ENCODE measurements at regions not wholly inside any gene's neighbourhood (a gene's known extent, or its start where the extent isn't known, plus 50 kb on each side); places are given as distances from the start of the nearest gene placed in this dataset.
A peak's percentile ranks its signal among the peaks of the same experiment; 100 is the strongest.

DNA sequence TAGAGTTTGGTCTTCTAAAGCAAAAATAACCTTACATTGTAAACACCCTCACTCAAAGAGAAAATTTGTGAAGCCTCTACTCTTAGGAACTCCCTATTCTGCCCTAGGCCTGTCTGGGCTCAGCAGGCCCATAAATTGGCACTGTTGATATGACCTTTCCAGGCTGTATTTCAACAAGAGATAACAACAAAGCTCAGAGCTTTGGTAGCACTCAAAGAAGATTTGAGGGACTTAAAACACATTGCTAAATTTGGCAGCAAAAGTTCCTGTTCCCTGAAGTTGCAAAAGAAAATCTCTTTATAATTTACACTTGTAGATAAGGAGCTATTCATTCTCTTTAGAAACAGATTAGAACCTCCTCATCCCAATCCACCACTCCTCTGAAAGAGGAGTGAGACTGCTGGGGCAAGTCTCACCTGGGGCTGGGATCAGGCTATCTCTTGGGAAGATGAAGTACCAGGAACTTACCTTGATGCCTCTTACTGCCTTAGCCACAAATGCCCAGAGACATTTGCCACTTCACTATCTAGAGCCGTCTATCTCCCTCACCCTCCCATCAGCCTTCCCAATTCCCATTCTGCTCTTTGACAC lies 110.4 kb upstream of the AKIP1 start:
- no peak for DNase-seq

DNA sequence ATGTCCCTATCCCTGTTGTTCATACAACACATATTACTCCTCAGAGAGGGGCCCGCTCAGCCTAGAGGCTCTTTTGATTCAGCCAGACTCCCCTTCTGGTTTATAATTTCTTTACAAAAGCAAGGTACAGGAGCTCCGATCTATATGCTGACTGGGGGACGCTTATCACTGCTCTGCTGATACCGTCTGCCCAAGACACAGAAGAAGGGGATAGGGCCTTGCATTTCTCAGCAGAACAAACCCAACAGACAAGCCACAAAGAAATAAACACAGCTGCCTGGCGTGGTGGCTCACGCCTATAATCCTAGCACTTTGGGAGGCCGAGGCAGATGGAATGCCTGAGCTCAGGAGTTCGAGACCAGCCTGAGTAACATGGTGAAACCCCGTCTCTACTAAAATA lies 109.9 kb upstream of the AKIP1 start:
- no peak for DNase-seq

DNA sequence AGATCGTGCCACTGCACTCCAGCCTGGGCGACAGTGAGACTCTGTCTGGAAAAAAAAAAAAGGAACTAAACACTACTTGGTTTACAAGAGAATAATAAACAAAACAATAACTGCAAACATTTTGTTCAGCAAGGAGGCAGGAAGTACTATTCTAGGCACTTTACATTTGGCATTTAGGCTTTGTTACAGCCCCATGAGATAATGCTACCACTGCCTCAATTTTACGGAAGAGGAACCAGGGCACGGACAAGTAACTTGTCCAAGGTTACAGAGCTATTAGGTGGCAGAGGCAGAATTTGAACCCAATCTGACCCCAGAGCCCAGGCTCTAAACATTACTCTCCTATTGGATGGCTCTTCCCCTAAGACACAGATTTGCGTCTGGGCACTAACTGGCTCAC lies 108.7 kb upstream of the AKIP1 start:
- no peak for DNase-seq

DNA sequence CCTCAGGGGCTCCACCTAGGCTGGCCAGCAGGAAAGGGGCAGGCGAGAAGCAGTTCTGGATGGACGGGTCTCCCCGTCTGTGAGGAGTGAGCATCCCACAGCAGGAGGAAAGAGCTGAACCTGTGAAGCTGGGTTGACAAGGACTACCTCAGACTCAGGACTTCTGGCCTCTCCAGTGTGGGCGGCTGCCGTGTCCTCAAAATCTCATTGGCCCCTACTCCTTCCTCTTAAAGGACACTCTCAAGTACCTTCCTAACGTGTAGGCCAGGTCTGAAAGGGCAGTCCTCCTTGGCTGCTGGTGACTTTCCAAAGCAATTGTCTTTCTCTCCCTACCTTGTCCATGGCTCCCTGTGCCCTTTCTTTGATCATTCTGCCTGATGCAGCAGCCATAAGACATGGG lies 107.0 kb upstream of the AKIP1 start:
- no peak for DNase-seq

DNA sequence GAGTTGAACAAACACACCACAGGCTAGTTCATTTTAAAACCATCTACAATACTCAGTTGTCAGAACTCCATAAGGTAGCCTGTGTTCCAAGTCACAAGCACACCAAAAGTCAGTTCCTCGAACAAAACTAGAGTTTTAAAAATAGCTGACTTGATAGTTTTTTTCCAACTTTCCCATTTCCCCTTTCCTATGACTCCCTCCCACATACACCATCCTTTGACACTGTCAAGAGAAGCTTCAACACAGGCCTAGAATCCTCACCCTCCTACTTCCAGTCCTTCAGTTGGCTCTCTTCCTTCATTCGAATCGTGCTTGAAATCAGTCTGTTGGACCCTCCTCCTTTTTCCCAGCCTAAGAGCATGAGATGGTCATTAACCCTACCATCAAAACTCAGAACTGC lies 105.7 kb upstream of the AKIP1 start:
- no peak for DNase-seq

DNA sequence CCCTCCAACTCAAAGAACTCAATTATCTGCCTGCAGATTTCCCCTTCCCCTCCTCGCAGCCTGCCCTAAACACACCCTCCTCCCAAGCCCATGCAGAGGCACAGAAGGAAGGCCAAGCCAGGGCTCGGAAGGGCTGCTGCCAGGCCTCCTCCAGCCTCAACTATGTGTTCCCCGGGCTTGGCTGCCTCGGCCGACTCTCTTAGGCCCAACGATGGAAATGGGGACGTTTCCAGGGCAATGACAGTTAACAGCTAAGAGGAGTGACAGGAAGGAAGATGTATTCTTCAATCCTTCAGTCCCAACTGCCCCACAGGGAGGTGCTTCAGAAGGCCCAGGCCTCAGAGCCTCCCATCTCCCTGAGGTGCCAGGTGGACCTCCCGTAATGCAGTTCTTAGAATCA lies 104.0 kb upstream of the AKIP1 start:
- no peak for DNase-seq

DNA sequence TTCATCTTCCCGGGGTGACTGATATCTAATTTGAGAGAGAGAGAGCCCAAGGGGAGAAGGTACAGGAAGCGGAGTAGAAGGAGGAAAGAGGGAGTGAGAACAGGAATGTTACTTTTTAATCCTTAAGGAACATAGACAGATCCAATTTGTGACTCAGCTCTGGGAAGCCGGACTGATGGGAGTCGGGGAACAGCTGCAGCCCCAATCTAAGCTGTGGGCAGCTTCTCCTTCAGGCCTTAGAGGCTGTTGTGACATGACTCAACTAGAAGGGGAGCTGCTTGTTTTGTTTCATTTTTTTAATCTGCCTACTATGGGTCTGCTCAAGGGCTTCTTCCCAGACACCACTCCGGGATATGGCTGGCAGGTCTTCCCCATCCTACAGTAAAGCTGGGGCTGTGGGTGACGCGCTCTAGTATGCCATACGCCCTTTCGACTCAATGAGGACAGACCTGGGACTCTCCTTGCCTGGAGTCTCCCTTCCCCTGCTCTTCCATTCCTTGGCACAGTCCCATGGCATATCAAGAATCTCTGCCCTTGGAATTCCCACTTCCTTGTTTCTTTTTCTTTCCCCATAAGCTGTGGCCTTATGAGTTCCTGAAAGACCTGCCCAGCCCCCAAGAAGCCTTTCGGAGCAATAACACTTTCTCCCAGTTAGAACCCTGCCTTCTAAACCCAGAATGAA lies 103.3 kb upstream of the AKIP1 start:
- DNase-seq, result no peak

DNA sequence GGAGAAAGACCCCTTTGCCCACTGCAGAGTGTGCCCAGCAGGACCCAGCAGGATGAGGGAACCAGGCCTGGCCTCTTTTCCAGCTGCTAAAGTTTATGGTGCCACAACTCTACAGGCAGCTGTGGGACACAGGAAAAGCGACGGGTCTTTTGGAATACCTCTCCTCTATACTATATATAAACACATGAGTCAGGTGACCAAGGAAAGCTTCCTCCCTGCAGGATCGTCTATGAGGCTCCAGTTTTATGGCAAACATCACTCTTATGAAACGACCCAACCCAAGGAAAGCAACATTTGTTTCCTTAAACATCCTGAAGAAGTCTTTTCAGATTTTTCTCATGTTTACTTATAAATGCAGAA lies 102.8 kb upstream of the AKIP1 start:
- no peak for DNase-seq

DNA sequence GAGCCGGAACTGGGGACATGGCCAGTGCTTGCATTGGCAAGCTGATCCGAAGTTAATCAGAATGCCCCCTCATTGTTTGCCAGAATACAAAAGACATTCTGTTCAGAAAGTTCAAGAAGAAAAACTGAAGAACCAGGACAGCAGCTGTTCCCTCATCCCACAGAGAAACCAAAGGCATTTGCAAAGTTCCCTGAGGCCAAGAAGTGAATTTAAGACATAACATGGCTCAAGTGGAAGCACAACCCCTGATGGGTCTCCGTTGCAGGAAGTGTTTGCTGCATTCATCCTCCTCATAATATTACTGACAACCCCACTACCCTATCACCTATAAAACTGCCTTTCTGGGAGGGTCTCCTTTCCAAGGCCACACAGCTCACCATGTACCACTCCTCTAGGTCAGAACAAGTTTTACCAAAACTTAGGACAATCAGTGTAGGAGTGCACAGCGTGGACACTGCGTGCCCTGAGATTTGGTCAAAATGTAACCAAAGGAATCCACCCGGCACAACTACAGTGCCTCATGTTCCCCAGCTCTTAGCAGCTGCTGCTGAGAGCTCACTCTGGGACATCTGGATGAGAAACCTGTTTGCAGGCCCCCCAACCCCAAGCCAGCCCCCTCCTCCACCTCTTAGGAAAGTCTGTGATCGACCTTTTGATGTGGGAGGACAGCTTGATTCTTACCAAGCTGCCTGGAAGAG lies 101.6 kb upstream of the AKIP1 start:
- no peak for DNase-seq

DNA sequence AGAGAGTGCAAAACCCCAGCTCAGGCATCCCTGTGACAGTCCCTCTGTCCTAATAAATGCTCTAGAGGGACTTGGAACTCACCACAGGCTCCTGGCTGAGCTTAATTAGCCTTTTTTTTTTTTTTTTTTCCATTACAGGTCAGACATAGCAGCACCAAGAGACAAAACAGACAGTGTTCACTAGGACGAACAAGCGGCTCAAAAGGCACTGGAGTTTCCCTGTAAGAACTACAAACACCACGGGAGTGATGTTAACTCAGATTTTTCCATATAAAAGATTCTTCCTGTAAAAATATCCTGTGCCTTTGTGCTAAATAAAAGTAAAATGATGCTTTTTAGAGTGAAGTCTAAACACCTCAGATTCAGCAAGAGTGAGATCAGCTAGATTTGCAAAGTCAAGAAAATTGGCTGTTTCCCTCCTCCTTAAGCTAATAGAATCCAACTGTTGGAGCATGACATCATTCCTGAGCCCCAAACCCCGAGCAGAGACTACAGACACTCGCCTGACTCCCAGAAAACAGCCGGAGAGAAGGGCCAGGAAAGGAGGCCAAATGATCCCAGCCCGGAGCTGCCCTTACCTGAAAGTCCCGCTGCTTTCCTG lies 101.0 kb upstream of the AKIP1 start:
- DNase-seq, result no peak

DNA sequence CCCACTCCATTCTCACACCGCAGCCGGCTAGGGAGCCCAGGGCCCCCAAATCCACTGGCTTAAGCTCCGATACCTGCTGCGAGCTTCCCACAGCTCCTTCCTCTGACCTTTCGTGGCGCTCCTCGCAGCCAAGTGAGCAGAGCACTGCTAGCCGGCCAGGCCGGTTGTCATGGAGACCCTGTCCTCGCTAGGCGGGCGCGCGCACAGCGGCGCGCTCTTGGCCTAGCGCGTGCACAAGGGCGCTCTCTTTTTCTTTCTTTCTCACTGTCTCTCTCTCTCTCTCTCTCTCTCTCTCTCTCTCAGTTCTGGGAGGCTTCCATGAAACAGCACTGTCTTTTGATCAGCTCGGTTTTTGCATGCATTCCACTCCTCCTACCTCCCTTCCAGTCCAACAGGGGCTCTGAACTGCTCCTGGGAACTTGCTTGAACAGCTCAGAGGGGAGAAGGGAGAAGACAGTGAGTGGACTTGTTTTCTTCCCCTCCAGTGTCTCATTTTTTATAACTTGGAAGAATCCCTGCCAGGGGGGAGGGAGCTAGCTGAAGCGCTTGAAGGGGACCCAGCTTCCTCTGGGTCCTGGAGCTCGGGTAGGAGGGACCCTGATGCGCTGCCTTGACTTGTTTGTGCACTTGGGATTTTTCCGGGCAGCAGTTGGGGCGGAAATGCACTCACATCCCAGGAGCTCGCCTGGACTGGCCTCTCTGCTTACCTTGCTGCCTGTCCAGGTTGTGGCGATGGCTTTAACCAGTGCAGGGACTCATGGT lies 100.3 kb upstream of the AKIP1 start:
- DNase-seq, result peak; percentile 74

DNA sequence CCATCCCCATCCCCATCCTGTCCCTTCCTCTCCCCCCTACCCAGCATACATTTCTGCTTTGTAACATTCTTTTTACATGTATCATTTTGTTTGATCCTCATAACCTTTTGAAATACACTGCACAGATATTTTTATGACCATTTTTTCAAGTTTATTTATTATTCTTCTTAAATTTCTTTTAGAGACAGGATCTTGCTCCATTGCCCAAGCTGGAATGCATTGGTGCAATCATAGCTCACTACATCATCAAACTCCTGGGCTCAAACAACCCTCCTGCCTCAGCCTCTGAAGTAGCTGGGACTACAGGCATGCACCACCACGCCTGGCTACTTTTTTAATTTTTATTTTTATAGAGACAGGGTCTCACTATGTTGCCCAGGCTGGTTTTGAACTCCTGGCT lies 99.4 kb upstream of the AKIP1 start:
- no peak for DNase-seq

DNA sequence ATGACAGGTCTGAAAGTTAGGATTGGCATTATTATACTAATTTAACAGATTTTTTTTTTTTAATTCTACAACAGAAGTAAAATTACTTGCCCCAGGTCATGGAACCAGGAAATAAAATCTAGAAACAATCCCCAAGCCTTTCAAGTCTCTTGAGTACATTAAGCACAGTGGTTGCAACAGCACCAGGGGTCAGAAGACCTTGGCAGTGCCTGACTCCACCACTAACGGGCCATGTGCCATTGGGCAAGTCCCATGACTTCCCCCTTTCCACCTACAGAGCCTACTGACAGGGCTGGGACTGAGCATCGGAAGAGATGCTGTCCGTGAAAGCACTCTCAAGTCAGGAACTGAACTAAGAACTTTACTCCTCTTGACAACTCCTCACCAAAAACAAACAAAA lies 98.6 kb upstream of the AKIP1 start:
- DNase-seq, result no peak

DNA sequence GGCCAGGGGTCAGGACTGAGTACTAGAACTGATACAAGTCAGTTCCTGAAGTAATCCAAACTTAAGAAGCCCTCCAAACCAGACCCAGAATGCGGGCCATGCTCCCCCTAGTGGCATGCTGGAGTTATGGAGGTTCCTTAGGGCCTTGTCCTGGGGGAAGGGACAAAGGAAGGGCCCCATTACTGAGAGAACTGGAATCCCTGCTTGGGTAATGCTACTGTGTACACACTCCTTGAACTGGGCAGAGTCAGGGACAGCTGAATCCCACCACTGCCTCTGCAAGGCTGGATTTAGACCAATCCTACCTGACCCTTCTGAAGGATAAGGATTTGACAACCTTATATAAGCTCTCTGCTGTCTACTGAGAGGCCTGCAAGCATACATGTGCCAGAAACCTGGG lies 97.3 kb upstream of the AKIP1 start:
- peak; percentile 53 for DNase-seq

DNA sequence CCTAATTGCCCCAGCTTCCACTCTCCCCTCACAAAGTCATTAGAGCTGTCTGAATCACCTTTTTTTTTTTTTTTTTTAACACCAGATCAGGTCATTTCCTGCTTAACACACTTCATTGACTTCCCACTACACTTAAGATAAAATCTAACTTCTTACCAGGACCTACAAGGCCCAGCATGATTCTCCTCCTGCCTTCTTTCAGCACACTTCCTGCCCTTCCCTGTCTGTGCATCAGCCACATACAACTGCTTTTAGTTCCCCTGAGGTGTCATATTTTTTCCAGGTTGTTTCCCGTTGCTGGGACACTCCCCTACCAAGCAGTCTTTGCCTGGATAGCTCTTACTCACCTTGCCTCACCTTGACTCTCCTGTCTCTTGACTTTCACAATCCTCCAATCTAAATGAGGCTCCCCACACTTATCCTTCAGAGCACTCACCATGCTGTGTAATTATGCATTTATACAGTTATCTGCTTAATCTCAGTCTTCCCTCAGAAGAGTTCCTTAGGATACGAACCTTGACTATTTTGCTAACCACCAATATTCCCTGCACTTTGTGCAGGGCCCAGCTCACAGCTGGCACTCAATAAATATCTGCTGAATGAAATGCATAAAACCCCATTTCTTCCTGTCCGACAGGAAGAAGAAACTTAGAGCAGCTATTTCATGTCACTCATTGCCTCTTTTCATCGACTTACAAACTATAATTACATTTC lies 96.6 kb upstream of the AKIP1 start:
- no peak for DNase-seq

DNA sequence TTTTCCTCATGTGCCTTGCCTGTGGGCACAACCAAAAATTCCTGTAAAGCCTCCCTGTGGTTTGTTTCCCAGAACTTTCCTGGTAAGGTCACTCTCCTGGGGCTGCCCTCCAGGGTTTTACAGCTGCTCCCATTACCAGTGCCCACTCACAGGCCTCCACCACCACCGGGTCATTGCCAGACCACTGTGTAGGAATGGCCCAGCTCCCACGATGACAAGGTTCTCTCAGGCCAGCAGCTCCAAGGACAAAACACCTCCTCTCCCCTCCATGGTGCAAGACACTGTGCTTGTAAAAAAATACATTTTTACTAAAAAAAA lies 96.1 kb upstream of the AKIP1 start:
- DNase-seq, result no peak

DNA sequence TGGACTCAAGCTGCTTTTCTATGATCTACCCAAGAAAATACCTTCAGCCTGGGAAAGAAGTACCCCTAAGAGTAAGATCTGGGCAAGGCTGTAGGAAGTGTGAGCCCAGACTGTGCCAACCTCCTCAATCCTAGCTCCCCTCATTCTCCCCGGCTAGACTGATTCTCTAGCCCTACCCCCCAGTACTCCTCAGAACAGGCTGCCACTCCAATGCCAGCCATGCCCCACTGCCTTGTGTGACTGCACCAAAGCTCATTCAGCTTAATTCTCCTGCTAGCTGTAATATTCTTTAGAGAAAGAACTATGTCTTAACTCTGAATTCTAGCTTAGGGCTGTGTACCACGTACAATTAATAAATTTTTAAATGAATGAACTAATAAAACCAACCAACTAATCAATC lies 92.6 kb upstream of the AKIP1 start:
- no peak for DNase-seq

DNA sequence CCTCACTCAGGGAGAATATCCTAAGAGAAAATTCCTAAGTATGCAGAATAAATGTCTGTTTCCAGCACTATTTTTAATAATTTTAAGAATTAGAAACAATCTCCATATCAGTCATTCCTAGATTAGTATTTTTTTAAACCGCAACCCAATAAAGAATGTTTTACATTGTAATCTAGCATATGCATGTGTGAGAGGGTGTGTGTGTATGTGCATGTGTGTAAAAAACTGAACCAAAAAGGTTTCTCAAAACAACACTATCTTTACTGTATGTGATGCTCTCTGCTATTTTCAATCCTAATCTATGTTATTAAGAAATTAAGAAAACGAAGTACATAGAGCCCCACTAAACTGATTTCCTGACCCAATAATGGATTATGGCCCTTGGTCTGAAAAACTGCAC lies 90.6 kb upstream of the AKIP1 start:
- no peak for DNase-seq

DNA sequence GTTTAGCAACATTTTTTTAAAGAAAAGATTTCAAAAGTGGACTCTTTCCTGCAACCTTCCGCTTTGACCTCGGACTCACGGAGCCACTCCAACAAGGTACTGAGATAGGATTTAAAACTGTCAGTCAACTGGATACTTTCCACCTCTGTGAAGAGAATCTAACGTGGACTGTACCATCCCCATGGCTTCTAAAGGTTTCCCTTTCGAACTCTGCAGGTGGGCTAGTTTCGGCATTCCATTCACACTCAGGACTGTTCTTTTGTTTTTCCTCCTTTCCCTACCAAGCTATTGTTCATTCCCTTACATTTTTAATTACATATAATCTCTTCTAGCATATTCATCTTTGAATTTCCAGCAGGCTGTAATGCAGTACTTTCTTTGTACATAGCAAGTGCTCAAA lies 88.5 kb upstream of the AKIP1 start:
- no peak for DNase-seq

DNA sequence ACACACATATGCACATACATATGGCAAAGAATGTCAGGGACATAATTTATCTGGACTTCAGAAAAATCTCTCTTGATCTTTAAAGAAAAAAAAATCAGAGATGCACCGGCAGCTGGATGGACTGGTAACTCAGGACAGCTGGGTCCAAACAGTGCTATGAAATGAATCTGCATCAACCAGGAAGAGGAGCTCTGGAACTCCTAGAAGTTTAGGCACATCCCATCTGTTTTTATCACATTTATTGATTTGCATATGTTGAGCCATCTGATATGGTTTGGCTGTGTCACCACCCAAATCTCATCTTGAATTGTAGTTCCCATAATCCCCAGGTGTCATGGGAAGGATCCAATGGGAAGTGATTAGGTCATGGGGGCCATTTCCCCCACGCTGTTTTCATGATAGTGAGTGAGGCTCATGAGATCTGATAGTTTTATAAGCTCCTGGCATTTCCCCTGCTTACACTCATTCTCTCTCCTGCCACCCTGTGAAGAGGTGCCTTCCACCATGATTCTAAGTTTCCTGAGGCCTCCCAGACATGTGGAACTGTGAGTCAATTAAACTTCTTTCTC lies 87.7 kb upstream of the AKIP1 start:
- no peak for DNase-seq

DNA sequence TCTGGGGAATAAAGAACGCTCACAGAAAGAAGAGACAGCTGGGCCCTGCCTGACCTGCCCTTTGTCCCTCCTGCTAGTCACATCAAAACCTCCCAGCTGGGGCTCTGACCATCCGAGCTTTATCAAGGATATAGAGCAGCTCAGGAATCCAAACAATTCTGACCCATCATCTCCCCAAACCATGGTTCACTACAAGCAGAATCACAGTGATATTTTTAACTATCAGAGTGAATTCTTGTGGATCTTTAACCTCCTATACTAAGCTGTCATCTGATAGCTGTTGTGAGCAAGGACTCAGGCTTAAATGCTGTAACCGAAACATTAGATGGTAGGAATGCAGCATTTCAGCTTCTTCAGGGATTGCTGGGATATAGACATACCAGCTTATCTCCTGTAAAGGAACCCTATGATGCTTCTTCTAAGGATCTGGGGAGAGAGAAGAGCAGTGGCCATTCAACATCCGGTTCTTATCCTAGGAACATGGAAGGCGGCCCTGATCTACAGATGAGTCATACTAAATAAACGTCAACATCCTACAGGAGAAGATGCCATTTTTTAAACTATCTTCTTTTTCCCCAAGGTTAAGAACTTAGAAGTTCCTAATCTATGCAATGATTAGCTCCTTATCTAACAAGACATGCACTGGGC lies 84.7 kb upstream of the AKIP1 start:
- no peak for DNase-seq

DNA sequence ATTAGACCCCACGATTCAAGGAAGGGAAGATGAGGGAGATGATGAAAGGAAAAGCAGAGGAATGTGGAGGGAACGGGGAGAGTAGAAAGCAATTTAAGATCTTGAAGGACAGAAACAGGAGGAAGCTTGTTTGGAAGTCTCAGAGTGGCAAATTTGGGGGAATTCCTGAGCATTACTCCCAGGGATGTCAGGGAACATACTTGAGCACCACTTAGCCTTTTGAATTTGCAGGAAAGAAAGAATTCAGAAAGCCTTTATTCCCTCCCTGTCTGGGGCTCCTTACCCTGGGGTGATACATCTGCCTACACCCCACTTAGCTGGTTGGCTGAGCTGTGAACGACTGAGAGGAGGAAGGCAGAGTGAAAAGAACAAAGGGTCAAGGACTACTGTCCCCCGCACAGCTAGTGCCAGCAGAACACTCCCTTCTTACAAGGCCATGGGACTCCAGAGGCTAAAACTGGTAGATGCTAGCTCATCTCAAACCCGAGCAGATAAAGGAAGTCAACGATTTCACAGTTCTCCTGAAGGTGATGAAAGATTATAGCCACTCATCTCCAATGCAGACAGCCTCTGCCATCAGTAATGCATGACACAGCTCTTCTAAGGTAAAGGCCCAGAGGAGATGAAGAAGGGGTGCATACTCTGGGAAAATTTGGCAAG lies 84.0 kb upstream of the AKIP1 start:
- DNase-seq, result no peak
